Uterus (tissue), 3 donors: ENCODE measurements at regions not wholly inside any gene's neighbourhood (a gene's known extent, or its start where the extent isn't known, plus 50 kb on each side); places are given as distances from the start of the nearest gene placed in this dataset.

ENCODE experiments used
- DNase-seq, 2 donors: peaks; one replicate each; pipeline ENCODE4 v3.0.0-alpha.2; 2019 to 2020
- H3K27ac ChIP-seq, 2 donors: fragments of 200-600 bp; sonication (generic); 1 replicate in 1 of 2; 2 replicates in 1 of 2; pipeline ENCODE4 v1.5.1; 2016 to 2018
- H3K27me3 ChIP-seq, 2 donors: fragments of 200-600 bp; sonication (generic); one replicate each; pipeline ENCODE4 v1.5.1; 2018 to 2019; ENCODE audit warnings: control low read depth in 1 of 2
- H3K36me3 ChIP-seq, 2 donors: fragments of 200-600 bp; sonication (generic); one replicate each; pipeline ENCODE4 v1.5.1; 2019; ENCODE audit warnings: control low read depth in 1 of 2
- H3K4me1 ChIP-seq, 2 donors: fragments of 200-600 bp; sonication (generic); one replicate each; pipeline ENCODE4 v1.5.1; 2018 to 2019; ENCODE audit warnings: control low read depth in 1 of 2
- H3K4me3 ChIP-seq, 2 donors: fragments of 200-600 bp; sonication (generic); 1 replicate in 1 of 2; 2 replicates in 1 of 2; pipeline ENCODE4 v1.5.1; 2018 to 2019; ENCODE audit warnings: mild to moderate bottlenecking in 1 of 2
- H3K9me3 ChIP-seq, 2 donors: fragments of 200-600 bp; sonication (generic); one replicate each; pipeline ENCODE4 v1.5.1; 2019; ENCODE audit warnings: control low read depth in 1 of 2
- POLR2A ChIP-seq, 2 donors: fragments of 450-650 bp; IDR thresholded peaks; one replicate each; pipeline ENCODE4 v1.6.1; 2016; ENCODE audit warnings: antibody characterized with exemption in 2 of 2, mild to moderate bottlenecking in 1 of 2, moderate library complexity in 1 of 2
- intact Hi-C: fragments of 100-400 bp; cut with DNase I; formaldehyde crosslinking; loops from one replicate; pipeline ENCODE4 v1.15.1; 2023; ENCODE audit warnings: low total_unique reads
- TF ChIP-seq, protein P1 (sequence below), 4 experiments: fragments of 200-600 bp in 2 of 4; fragments of 450-650 bp in 2 of 4; sonication (generic) in 2 of 4; IDR thresholded peaks; one replicate each; pipeline ENCODE4 v1.5.1; 2016 to 2019; ENCODE audit warnings: antibody characterized with exemption in 4 of 4, mild to moderate bottlenecking in 2 of 4, moderate library complexity in 1 of 4
- donor health status: DM: yes; HTN: yes; CAD: no.

- H3K27me3 ChIP-seq = no peaks in the 10 kb centered on the region
- H3K27ac ChIP-seq = no peak overlapping the region
- DNase-seq = no peak
- intact Hi-C loops = no loop called here
- no peaks in the 10 kb centered on the region for H3K36me3 ChIP-seq
- H3K9me3 ChIP-seq = no peaks in the 10 kb centered on the region
- H3K4me3 ChIP-seq = no peak overlapping the region
- TF ChIP-seq POLR2A (IDR thresholded peaks at IDR 0.05) = no peak
- TF ChIP-seq, protein P1, sequence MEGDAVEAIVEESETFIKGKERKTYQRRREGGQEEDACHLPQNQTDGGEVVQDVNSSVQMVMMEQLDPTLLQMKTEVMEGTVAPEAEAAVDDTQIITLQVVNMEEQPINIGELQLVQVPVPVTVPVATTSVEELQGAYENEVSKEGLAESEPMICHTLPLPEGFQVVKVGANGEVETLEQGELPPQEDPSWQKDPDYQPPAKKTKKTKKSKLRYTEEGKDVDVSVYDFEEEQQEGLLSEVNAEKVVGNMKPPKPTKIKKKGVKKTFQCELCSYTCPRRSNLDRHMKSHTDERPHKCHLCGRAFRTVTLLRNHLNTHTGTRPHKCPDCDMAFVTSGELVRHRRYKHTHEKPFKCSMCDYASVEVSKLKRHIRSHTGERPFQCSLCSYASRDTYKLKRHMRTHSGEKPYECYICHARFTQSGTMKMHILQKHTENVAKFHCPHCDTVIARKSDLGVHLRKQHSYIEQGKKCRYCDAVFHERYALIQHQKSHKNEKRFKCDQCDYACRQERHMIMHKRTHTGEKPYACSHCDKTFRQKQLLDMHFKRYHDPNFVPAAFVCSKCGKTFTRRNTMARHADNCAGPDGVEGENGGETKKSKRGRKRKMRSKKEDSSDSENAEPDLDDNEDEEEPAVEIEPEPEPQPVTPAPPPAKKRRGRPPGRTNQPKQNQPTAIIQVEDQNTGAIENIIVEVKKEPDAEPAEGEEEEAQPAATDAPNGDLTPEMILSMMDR (IDR thresholded peaks at IDR 0.05) = no peak
- H3K4me1 ChIP-seq = no peaks in the 10 kb centered on the region
Observed at GRCh38 chr12:92469837-92470236, 233.0 kb upstream of the PLEKHG7 start.

DNA sequence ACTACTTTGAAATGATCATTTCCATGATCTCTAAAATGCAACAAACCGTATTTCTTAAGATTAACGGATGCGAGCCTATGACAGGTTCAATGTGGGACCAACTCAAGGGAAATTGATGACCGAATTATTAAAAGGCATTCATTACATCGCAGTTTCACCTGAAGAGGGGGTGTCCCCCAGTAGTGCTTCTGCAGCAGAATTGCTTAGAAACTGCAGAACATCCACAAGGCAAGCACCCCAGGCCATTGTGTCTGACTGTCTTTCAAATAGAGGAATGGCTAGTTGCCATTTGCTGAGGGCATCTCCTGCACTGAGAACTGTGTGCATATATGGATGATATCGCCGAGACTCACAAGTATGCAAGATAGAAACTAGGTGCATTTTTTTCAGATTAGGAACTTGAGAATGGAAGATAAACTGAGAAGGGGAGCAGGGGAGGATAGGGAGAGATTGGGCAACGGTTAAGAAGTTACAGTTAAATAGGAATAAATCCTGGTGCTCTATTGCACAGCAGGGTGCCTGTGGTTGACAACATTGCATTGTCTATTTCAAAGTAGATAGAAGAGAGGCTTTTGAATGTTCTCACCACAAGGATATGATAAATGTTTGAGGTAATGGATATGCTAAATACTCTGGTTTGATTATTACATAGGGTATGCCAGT lies 234.3 kb upstream of the PLEKHG7 start:
- Histone ChIP-seq H3K36me3 (no peaks in the 10 kb centered on the region), H3K9me3 (no peaks in the 10 kb centered on the region), H3K4me3 (no peak overlapping the region), H3K27ac (no peak overlapping the region), H3K4me1 (no peaks in the 10 kb centered on the region), H3K27me3 (no peaks in the 10 kb centered on the region)
- no peak for TF ChIP-seq POLR2A (IDR thresholded peaks at IDR 0.05)
- TF ChIP-seq, protein P1 (IDR thresholded peaks at IDR 0.05) = no peak
- intact Hi-C loops = no loop called here
- DNase-seq = no peak

DNA sequence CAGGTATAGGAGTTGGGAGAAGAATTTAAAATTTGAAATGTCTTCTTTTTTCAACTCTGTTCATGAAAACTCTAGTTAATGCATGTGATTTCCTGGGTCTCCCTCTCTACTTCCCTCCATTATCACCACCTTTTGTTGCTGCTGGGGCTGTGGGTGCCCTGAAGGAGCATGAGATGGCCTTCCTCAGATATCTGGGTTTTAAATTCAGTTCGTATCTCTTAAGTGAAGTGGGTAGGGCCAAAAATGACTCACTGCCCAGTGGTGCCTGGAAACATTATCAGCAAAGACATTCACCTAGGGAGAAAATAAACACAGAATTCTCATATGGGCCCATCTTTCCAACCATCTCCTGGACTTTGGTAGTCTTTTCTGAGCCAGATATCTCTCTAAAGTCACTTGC lies 234.9 kb upstream of the PLEKHG7 start:
- Histone ChIP-seq H3K27me3 (no peaks in the 10 kb centered on the region), H3K4me1 (no peaks in the 10 kb centered on the region), H3K36me3 (no peaks in the 10 kb centered on the region), H3K4me3 (no peak overlapping the region), H3K27ac (no peak overlapping the region), H3K9me3 (no peaks in the 10 kb centered on the region)
- no peak for TF ChIP-seq POLR2A (IDR thresholded peaks at IDR 0.05)
- TF ChIP-seq, protein P1 (IDR thresholded peaks at IDR 0.05) = no peak
- intact Hi-C loops = no loop called here
- no peak for DNase-seq

DNA sequence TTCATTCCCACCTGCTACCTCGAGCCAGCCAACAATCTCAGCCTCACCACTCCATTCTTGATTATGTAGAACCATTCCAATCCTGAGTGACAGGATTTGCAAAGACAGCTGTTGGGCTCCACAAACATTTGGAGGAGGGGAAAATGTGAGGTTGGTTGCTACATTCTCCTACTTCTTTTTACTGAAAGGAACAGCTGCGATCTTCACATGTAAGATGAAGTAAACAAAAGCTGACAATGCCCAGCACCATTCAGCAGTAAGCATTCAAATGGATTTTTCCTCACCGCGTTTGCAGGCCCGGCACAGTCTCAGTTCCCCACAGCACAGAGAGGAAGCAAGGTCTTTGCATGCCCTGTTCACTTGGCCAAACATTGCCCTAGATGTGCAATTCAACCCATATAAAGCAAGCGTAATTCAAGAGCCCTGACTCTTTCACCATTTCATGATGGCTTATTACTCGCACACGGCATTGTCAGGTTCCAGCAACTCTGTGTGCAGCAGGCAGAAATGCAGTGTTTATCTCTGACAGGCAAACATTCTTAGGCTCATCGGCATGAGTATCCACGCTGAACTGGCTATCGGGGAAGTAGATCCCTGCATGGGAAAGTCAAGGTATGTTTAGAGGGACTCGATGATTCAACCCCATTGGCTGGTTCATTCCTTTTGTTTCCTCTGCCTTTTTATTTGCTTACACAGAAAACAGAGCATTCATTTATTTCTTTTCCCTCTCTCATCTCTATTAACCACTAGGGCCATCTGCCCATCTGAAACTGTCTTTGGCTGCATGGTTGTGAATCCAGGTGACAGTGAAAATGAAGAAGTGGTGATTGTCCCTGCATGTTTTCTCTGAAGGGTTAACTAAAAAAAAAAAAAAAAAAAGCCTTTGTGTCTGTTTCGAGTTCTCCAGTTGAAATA lies 236.1 kb upstream of the PLEKHG7 start:
- intact Hi-C loops = no loop called here
- Histone ChIP-seq H3K4me3 (no peak overlapping the region), H3K27ac (no peak overlapping the region), H3K36me3 (no peaks in the 10 kb centered on the region), H3K4me1 (no peaks in the 10 kb centered on the region), H3K27me3 (no peaks in the 10 kb centered on the region), H3K9me3 (no peaks in the 10 kb centered on the region)
- TF ChIP-seq, protein P1 (IDR thresholded peaks at IDR 0.05) = no peak
- TF ChIP-seq POLR2A (IDR thresholded peaks at IDR 0.05) = no peak
- DNase-seq = no peak

DNA sequence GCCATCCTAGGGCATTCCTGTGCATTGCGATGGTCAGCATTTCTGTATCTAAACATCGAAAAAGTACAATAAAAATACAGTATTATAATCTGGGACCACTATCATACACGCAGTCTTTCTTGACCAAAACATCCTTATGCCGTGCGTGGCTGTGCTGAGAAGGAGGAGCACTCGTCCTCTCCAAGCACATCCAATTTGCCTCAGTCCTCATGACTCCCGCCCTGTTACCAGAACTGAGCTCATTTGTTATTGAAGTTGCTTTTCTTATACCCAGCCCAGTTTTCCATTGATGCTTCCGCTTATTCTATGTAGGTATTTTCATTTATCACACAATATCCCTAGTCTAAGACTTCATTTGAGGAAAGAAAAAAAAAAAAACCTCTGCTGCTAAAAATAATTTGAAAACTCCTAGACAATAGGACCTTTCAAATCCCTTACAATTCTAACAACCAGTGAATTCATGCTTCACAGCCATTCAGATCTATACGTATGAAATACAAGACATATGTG lies 236.9 kb upstream of the PLEKHG7 start:
- H3K4me1 ChIP-seq = no peaks in the 10 kb centered on the region
- H3K9me3 ChIP-seq = no peaks in the 10 kb centered on the region
- intact Hi-C loops = no loop called here
- H3K36me3 ChIP-seq = no peaks in the 10 kb centered on the region
- no peak overlapping the region for H3K27ac ChIP-seq
- H3K4me3 ChIP-seq = no peak overlapping the region
- no peaks in the 10 kb centered on the region for H3K27me3 ChIP-seq
- DNase-seq = no peak
- TF ChIP-seq, protein P1 (IDR thresholded peaks at IDR 0.05) = no peak
- TF ChIP-seq POLR2A (IDR thresholded peaks at IDR 0.05) = no peak
